SHP77 treated with DMSO at 0.1 percent for 48 hours (cell line): ENCODE measurements at regions not wholly inside any gene's neighbourhood (a gene's known extent, or its start where the extent isn't known, plus 50 kb on each side); places are given as distances from the start of the nearest gene placed in this dataset.
"Not testable (repeated sequence)": the region's sequence is repeated elsewhere in the genome, so short reads cannot be mapped to it uniquely, and the experiment has no call there.

Experiments
- DNase-seq: peaks from one replicate; lab custom pipeline; 2025; lab: John Stamatoyannopoulos, UW

- no peak for DNase-seq
These were observed 70.5 kb upstream of the LIPC start for GRCh38 chr15:58361273-58361759.

GRCh38 chr15:58362262-58362922, 69.4 kb upstream of the LIPC start:
- DNase-seq: no peak

DNA sequence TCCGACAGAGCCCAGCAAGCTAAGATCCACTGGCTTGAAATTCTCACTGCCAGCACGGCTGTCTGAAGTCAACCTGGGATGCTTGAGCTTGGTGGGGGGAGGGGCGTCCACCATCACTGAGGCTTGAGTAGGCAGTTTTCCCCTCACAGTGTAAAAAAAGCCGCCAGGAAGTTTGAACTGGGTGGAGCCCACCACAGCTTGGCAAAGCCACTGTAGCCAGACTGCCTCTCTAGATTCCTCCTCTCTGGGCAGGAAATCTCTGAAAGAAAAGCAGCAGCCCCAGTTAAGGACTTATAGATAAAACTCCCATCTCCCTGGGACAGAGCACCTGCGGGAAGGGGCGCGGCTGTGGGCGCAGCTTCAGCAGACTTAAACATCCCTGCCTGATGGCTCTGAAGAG, 68.7 kb upstream of the LIPC start:
- DNase-seq: not testable (repeated sequence)

DNA sequence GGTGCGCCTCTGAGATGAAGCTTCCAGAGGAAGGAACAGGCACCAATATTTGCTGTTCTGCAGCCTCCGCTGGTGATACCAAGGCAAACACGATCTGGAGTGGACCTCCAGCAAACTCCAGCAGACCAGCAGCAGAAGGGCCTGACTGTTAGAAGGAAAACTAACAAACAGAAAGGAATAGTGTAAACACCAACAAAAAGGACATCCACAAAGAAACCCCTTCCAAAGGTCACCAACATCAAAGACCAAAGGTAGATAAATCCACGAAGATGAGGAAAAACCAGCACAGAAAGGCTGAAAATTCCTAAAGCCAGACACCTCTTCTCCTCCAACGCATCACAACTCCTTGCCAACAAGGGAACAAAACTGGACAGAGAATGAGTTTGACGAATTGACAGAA, 68.1 kb upstream of the LIPC start:
- not testable (repeated sequence) for DNase-seq

DNA sequence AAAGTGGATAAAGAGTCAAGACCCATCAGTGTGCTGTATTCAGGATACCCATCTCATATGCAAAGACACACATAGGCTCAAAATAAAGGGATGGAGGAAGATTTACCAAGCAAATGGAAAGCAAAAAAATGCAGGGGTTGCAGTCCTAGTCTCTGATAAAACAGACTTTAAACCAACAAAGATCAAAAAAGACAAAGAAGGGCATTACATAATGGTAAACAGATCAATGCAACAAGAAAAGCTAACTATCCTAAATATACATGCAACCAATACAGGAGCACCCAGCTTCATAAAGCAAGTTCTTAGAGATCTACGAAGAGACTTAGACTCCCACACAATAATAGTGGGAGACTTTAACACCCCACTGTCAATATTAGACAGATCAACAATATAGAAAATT, 66.7 kb upstream of the LIPC start:
- not testable (repeated sequence) for DNase-seq

GRCh38 chr15:58369261-58369701, 62.5 kb upstream of the LIPC start:
- DNase-seq: no peak

DNA sequence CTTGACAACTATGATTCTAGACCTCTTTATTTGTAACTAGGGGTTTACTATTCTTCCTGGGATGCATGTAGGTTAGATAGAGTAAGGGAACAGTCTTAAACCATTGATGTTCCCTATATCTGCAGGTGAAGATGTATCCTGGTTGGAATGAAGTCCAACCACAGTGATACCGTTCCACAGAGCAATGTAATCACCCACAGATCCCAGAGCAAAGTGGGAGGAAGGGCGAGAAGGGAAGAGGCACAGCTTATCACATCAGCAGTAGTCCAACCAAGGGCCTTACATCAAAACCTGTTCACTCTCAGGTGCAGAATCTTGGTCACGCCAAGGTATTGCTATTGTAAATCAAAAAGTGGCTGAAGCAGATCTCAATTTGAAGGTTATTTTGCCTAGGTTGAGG, 61.8 kb upstream of the LIPC start:
- no peak for DNase-seq

GRCh38 chr15:58374147-58374546, 57.6 kb upstream of the LIPC start:
- DNase-seq: no peak

DNA sequence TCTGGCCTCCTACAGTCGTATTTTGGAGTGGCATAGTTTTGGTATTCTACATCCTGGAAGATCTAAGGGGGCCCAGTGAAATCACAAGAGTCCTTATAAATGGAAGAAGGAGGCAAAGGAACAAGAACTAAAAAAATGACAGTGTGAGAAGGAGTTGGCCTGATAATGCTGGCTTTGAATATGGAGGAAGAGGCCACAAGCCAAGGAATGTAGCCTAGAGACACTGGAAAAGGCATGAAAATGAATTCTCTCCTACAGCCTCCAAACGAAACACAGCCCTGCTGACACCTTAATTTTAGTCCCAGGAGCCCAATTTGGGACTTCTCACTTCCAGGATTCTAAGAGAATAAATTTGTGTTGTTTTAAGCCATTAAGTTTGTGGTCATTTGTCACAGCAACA, 54.6 kb upstream of the LIPC start:
- no peak for DNase-seq

DNA sequence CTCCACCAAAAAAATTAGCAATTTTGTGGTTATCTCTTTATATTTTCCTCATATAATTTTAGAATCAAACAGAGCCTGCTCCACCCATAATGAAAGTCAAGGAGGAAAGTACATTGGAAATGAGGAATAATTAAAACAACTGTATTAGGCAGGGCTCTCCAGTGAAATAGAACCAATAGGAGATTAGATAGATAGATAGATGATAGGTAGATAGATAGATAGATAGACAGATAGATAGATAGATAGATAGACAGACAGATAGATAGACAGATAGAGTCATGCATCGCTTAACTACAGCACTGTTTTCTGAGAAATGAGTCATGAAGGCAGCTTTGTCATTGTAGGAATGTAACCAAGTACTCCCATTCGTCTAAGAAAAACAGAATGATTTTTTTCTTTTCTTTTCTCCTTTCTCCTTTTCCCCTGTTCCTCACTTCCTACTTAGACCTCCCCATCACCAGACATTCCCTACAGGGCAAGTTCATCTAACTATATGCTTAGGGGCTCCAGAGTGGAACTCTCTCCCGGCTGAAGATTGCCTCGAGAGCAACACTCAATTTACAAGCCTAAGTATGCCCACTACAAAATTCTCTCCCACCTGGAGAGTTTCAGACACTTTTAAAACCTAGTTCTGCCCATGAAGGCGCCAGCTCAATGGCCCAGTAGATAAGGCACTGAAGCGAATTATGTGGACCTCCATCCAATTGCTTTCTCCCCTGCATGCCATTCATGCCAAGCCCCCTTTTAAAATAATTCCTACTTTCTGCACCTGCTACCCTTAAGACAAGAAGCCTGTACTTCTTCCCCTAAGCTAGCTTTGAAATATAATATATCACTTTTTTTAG, 53.3 kb upstream of the LIPC start:
- no peak for DNase-seq

- not testable (repeated sequence) for DNase-seq
These were observed 52.3 kb upstream of the LIPC start for GRCh38 chr15:58379454-58379853.

GRCh38 chr15:58380280-58380945, 51.4 kb upstream of the LIPC start:
- DNase-seq: no peak

DNA sequence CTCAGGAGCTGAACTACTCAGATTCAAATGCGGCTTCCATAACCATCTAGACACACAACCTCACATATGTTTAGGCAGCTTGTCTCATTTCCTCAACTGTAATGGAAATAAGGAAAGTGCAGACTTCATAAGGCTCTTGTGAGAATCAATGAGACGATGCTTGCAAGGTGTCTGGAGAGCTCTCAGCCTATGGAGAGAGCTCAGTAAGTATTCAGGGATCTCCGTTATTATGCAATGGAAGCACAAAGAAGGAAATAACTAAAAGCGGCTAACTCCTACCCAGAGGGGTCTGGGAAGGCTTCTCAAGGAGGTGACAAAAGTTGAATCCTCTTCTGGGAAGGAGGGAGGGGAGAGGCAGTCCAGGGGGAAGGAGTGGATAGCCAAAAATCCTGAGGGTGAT, 50.1 kb upstream of the LIPC start:
- DNase-seq: no peak
